ENCODE measurements at regions not wholly inside any gene's neighbourhood (a gene's known extent, or its start where the extent isn't known, plus 50 kb on each side); places are given as distances from the start of the nearest gene placed in this dataset.

- TF ChIP-seq CTCF (IDR thresholded peaks at IDR 0.05 in 8 of 11, conservative IDR thresholded peaks at IDR 0.05 in 3 of 11) (no peak), POLR2AphosphoS5 (IDR thresholded peaks at IDR 0.05) (no peak), POLR2A (IDR thresholded peaks at IDR 0.05) (no peak)
Measured at GRCh38 chr2:125634662-125635061, 1021.3 kb upstream of the GYPC start.

Data from spleen (tissue), 7 donors.